Mesenchymal stem cell (in vitro differentiated cells and primary cell): ENCODE measurements at regions not wholly inside any gene's neighbourhood (a gene's known extent, or its start where the extent isn't known, plus 50 kb on each side); places are given as distances from the start of the nearest gene placed in this dataset.

Experiments used
- DNase-seq: peaks from one replicate; pipeline ENCODE4 v3.0.0-alpha.2; 2013
- H2AFZ ChIP-seq: one replicate; pipeline ENCODE4 v1.6.1; 2013; ENCODE audit warnings: low read depth, mild to moderate bottlenecking, control low read depth, inconsistent platforms, low read length, moderate library complexity
- H2AK5ac ChIP-seq: 2 replicates; pipeline ENCODE4 v1.6.1; 2013; ENCODE audit warnings: low read length, moderate library complexity, mild to moderate bottlenecking, inconsistent platforms; ENCODE audit not compliant: severe bottlenecking
- H2BK120ac ChIP-seq: one replicate; pipeline ENCODE4 v1.6.1; 2013; ENCODE audit warnings: low read depth, mild to moderate bottlenecking, inconsistent platforms, low read length, moderate library complexity
- H2BK12ac ChIP-seq, 2 experiments: one replicate each; pipeline ENCODE4 v1.6.1; 2013; ENCODE audit warnings: inconsistent platforms in 2 of 2, low read length in 2 of 2, mild to moderate bottlenecking in 2 of 2, moderate library complexity in 2 of 2, control low read depth in 1 of 2
- H2BK15ac ChIP-seq: one replicate; pipeline ENCODE4 v1.6.1; 2013; ENCODE audit warnings: mild to moderate bottlenecking, low read depth, inconsistent platforms; ENCODE audit not compliant: poor library complexity, severe bottlenecking
- H2BK5ac ChIP-seq: 2 replicates; pipeline ENCODE4 v1.6.1; 2013; ENCODE audit warnings: low read depth, mild to moderate bottlenecking, low read length, control low read depth, inconsistent platforms; ENCODE audit not compliant: poor library complexity, severe bottlenecking
- H3K14ac ChIP-seq, 2 experiments: one replicate each; pipeline ENCODE4 v1.6.1; 2013; ENCODE audit warnings: inconsistent platforms in 2 of 2, low read length in 2 of 2, control low read depth in 1 of 2, mild to moderate bottlenecking in 1 of 2, moderate library complexity in 1 of 2
- H3K18ac ChIP-seq, 2 experiments: one replicate each; pipeline ENCODE4 v1.6.1; 2013; ENCODE audit warnings: inconsistent platforms in 2 of 2, low read length in 2 of 2, control low read depth in 1 of 2, low read depth in 1 of 2, mild to moderate bottlenecking in 1 of 2
- H3K23ac ChIP-seq, 2 experiments: one replicate each; pipeline ENCODE4 v1.6.1; 2013; ENCODE audit warnings: inconsistent platforms in 2 of 2, low read length in 2 of 2, mild to moderate bottlenecking in 2 of 2, moderate library complexity in 2 of 2, control low read depth in 1 of 2
- H3K27ac ChIP-seq: 2 replicates; pipeline ENCODE4 v1.5.1; 2013; ENCODE audit warnings: mild to moderate bottlenecking, moderate library complexity, low read length, control low read depth, inconsistent platforms; ENCODE audit not compliant: poor library complexity, severe bottlenecking
- H3K27me3 ChIP-seq, 2 experiments: 2 replicates each; pipeline versions ENCODE4 v1.6.1 to v1.7.0; 2013; ENCODE audit warnings: low read length in 2 of 2, mild to moderate bottlenecking in 2 of 2, moderate library complexity in 2 of 2, control low read depth in 1 of 2, inconsistent platforms in 1 of 2; ENCODE audit not compliant: control insufficient read depth in 1 of 2, insufficient read depth in 1 of 2
- H3K36me3 ChIP-seq, 2 experiments: 2 replicates each; pipeline versions ENCODE4 v1.6.1 to v1.7.0; 2013; ENCODE audit warnings: low read length in 2 of 2, control low read depth in 1 of 2, inconsistent platforms in 1 of 2, low read depth in 1 of 2, mild to moderate bottlenecking in 1 of 2; ENCODE audit not compliant: insufficient read depth in 2 of 2, control insufficient read depth in 1 of 2
- H3K4ac ChIP-seq, 2 experiments: one replicate each; pipeline ENCODE4 v1.6.1; 2013; ENCODE audit warnings: inconsistent platforms in 2 of 2, low read length in 2 of 2, mild to moderate bottlenecking in 2 of 2, moderate library complexity in 2 of 2, control low read depth in 1 of 2, low read depth in 1 of 2
- H3K4me1 ChIP-seq: 2 replicates; pipeline ENCODE4 v1.6.1; 2013; ENCODE audit warnings: low read depth, low read length, control low read depth; ENCODE audit not compliant: control insufficient read depth, insufficient read depth
- H3K4me2 ChIP-seq: 2 replicates; pipeline ENCODE4 v1.6.1; 2013; ENCODE audit warnings: low read length, mild to moderate bottlenecking, inconsistent platforms; ENCODE audit not compliant: poor library complexity, severe bottlenecking
- H3K4me3 ChIP-seq, 2 experiments: 2 replicates each; pipeline versions ENCODE4 v1.5.1 to v1.7.0; 2013; ENCODE audit warnings: low read length in 2 of 2, mild to moderate bottlenecking in 2 of 2, control low read depth in 1 of 2, low read depth in 1 of 2; ENCODE audit not compliant: insufficient read depth in 1 of 2
- H3K79me1 ChIP-seq: replicated peaks from 2 replicates; pipeline ENCODE4 v1.6.1; 2013; ENCODE audit warnings: mild to moderate bottlenecking, control low read depth, low read length, inconsistent platforms; ENCODE audit not compliant: poor library complexity, severe bottlenecking
- H3K9ac ChIP-seq: 2 replicates; pipeline ENCODE4 v1.7.0; 2013; ENCODE audit warnings: mild to moderate bottlenecking, low read length, moderate library complexity
- H3K9me3 ChIP-seq: 2 replicates; pipeline ENCODE4 v1.7.0; 2013; ENCODE audit warnings: mild to moderate bottlenecking, low read length; ENCODE audit not compliant: control insufficient read depth
- H4K8ac ChIP-seq: one replicate; pipeline ENCODE4 v1.6.1; 2013; ENCODE audit warnings: inconsistent platforms, mild to moderate bottlenecking, low read length, moderate library complexity
- H4K91ac ChIP-seq: one replicate; pipeline ENCODE4 v1.6.1; 2013; ENCODE audit warnings: mild to moderate bottlenecking, low read length, inconsistent platforms
- WGBS: methylation state at CpG from one replicate; pipeline ENCODE4 v1.1.7; 2013; ENCODE audit warnings: mixed read lengths; 5-methylcytosine and 5-hydroxymethylcytosine counted together

- H3K9ac ChIP-seq = no peak overlapping the region
- H3K4ac ChIP-seq = no peak overlapping the region
- H3K79me1 ChIP-seq = no peaks in the 10 kb centered on the region
- no peak overlapping the region for H3K27ac ChIP-seq
- H3K18ac ChIP-seq = no peak overlapping the region
- H2BK12ac ChIP-seq = no peak overlapping the region
- H2AK5ac ChIP-seq = no peak overlapping the region
- no peaks in the 10 kb centered on the region for H3K4me1 ChIP-seq
- H2BK120ac ChIP-seq = no peak overlapping the region
- H3K27me3 ChIP-seq = no peaks in the 10 kb centered on the region
- H3K4me3 ChIP-seq = no peak overlapping the region
- no peak overlapping the region for H3K23ac ChIP-seq
- no peak overlapping the region for H2AFZ ChIP-seq
- no peak overlapping the region for H2BK5ac ChIP-seq
- no peak overlapping the region for H3K14ac ChIP-seq
- H2BK15ac ChIP-seq = no peak overlapping the region
- H3K9me3 ChIP-seq = peaks cover 4% of the 10 kb centered on the region
- no peak overlapping the region for H4K91ac ChIP-seq
- 93% methylated on average over 2 of the region's 2 CpGs for WGBS
- no peaks in the 10 kb centered on the region for H3K36me3 ChIP-seq
- no peak for DNase-seq
- no peak overlapping the region for H3K4me2 ChIP-seq
- H4K8ac ChIP-seq = no peak overlapping the region
Observed at GRCh38 chr13:72544042-72544441, 183.4 kb downstream of the MZT1 start.

GRCh38 chr13:72542241-72542640 is 185.2 kb downstream of the MZT1 start:
- Histone ChIP-seq H2AK5ac (peak overlapping the region; percentile 24), H3K4me2 (no peak overlapping the region), H4K91ac (peak overlapping the region; percentile 39), H2AFZ (no peak overlapping the region), H4K8ac (no peak overlapping the region), H3K23ac (no peak overlapping the region), H3K79me1 (no peaks in the 10 kb centered on the region), H3K27ac (no peak overlapping the region), H2BK15ac (no peak overlapping the region), H2BK12ac (no peak overlapping the region), H2BK5ac (no peak overlapping the region), H3K9ac (no peak overlapping the region), H3K27me3 (no peaks in the 10 kb centered on the region), H3K36me3 (no peaks in the 10 kb centered on the region), H3K4ac (no peak overlapping the region), H2BK120ac (no peak overlapping the region), H3K14ac (no peak overlapping the region), H3K4me1 (no peaks in the 10 kb centered on the region), H3K4me3 (no peak overlapping the region), H3K18ac (no peak overlapping the region), H3K9me3 (peaks cover 4% of the 10 kb centered on the region)
- WGBS = 82% methylated on average over 2 of the region's 3 CpGs
- no peak for DNase-seq

GRCh38 chr13:72541674-72542073 is 185.8 kb downstream of the MZT1 start:
- H2BK12ac ChIP-seq = no peak overlapping the region
- H3K9ac ChIP-seq = no peak overlapping the region
- peaks cover 2% of the 10 kb centered on the region for H3K4me1 ChIP-seq
- no peak overlapping the region for H2BK120ac ChIP-seq
- no peak overlapping the region for H3K4me3 ChIP-seq
- no peak overlapping the region for H3K4ac ChIP-seq
- H3K27me3 ChIP-seq = no peaks in the 10 kb centered on the region
- peaks cover under 1% of the 10 kb centered on the region for H3K9me3 ChIP-seq
- H4K8ac ChIP-seq = no peak overlapping the region
- no peak for DNase-seq
- WGBS = 89% methylated on average over 6 of the region's 6 CpGs
- H3K14ac ChIP-seq = no peak overlapping the region
- H2AK5ac ChIP-seq = no peak overlapping the region
- no peaks in the 10 kb centered on the region for H3K79me1 ChIP-seq
- no peak overlapping the region for H2AFZ ChIP-seq
- no peak overlapping the region for H3K4me2 ChIP-seq
- no peak overlapping the region for H3K27ac ChIP-seq
- no peaks in the 10 kb centered on the region for H3K36me3 ChIP-seq
- H3K23ac ChIP-seq = no peak overlapping the region
- no peak overlapping the region for H2BK5ac ChIP-seq
- no peak overlapping the region for H4K91ac ChIP-seq
- H3K18ac ChIP-seq = no peak overlapping the region
- H2BK15ac ChIP-seq = no peak overlapping the region

GRCh38 chr13:72540881-72541280 is 186.5 kb downstream of the MZT1 start:
- Histone ChIP-seq H2BK15ac (no peak overlapping the region), H3K4me2 (no peak overlapping the region), H3K18ac (no peak overlapping the region), H4K91ac (no peak overlapping the region), H3K14ac (no peak overlapping the region), H3K4ac (no peak overlapping the region), H3K4me3 (no peak overlapping the region), H3K9ac (no peak overlapping the region), H2BK120ac (no peak overlapping the region), H4K8ac (no peak overlapping the region), H3K4me1 (peaks cover 6% of the 10 kb centered on the region), H2BK5ac (no peak overlapping the region), H3K79me1 (no peaks in the 10 kb centered on the region), H3K36me3 (no peaks in the 10 kb centered on the region), H3K23ac (no peak overlapping the region), H2AK5ac (no peak overlapping the region), H2AFZ (no peak overlapping the region), H3K27me3 (no peaks in the 10 kb centered on the region), H3K27ac (no peak overlapping the region), H3K9me3 (no peaks in the 10 kb centered on the region), H2BK12ac (no peak overlapping the region)
- no peak for DNase-seq
- WGBS = 94% methylated on average over 3 of the region's 4 CpGs
